Adrenal gland (tissue), 5 donors: ENCODE measurements at regions not wholly inside any gene's neighbourhood (a gene's known extent, or its start where the extent isn't known, plus 50 kb on each side); places are given as distances from the start of the nearest gene placed in this dataset.

ENCODE experiments used
- POLR2A ChIP-seq, 2 donors: fragments of 450-650 bp; IDR thresholded peaks; one replicate each; pipeline ENCODE4 v1.6.1; 2017; ENCODE audit warnings: antibody characterized with exemption in 2 of 2, mild to moderate bottlenecking in 2 of 2, moderate library complexity in 1 of 2
- TF ChIP-seq, protein P1 (sequence below), 6 experiments: fragments of 450-650 bp in 4 of 6; fragments of 200-600 bp in 2 of 6; sonication (generic) in 1 of 6; IDR thresholded peaks; 1 replicate in 5 of 6; 2 replicates in 1 of 6; pipeline versions ENCODE4 v1.5.1 to v1.8.0; 2016 to 2021; ENCODE audit warnings: antibody characterized with exemption in 6 of 6, mild to moderate bottlenecking in 2 of 6, moderate library complexity in 1 of 6
- donor health status: DM: no; HTN: no; CAD: no.

DNA sequence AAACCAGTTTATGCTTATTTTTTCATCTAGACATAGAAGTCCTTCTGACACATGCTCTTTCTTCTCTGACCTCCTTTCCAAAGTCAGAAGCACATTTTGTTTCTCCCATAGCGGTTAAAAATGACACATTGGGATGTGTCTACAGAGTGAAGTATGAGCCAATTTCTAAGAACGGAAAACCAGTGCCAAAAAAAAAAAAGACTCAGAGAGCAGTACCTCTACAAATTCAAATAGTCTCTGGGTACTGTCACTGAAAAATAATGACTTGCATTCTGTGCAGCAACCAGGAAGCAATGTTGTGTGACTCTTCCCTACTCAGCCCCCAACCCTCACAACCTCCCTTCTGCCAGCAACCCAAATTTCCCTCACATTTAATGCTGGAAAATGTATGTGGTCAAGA, 145.5 kb upstream of the PMFBP1 start:
- TF ChIP-seq, protein P1, sequence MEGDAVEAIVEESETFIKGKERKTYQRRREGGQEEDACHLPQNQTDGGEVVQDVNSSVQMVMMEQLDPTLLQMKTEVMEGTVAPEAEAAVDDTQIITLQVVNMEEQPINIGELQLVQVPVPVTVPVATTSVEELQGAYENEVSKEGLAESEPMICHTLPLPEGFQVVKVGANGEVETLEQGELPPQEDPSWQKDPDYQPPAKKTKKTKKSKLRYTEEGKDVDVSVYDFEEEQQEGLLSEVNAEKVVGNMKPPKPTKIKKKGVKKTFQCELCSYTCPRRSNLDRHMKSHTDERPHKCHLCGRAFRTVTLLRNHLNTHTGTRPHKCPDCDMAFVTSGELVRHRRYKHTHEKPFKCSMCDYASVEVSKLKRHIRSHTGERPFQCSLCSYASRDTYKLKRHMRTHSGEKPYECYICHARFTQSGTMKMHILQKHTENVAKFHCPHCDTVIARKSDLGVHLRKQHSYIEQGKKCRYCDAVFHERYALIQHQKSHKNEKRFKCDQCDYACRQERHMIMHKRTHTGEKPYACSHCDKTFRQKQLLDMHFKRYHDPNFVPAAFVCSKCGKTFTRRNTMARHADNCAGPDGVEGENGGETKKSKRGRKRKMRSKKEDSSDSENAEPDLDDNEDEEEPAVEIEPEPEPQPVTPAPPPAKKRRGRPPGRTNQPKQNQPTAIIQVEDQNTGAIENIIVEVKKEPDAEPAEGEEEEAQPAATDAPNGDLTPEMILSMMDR (IDR thresholded peaks at IDR 0.05), result no peak
- no peak for TF ChIP-seq POLR2A (IDR thresholded peaks at IDR 0.05)
